ENCODE measurements at regions not wholly inside any gene's neighbourhood (a gene's known extent, or its start where the extent isn't known, plus 50 kb on each side); places are given as distances from the start of the nearest gene placed in this dataset.

GRCh38 chr5:167694325-167695147 is 596.9 kb upstream of the WWC1 start:
- Histone ChIP-seq H3K27me3 (ENCODE audit: control insufficient read depth in 3 of 3, insufficient read depth in 3 of 3, low read length in 3 of 3) (no peaks in the 10 kb centered on the region), H3K4me3 (ENCODE audit: low read length in 3 of 3) (no peak overlapping the region), H3K36me3 (ENCODE audit: control insufficient read depth in 3 of 3, insufficient read depth in 3 of 3, low read length in 3 of 3) (no peaks in the 10 kb centered on the region), H3K4me1 (ENCODE audit: control insufficient read depth in 3 of 3, insufficient read depth in 3 of 3, low read length in 3 of 3) (no peaks in the 10 kb centered on the region), H3K9me3 (ENCODE audit: control insufficient read depth in 3 of 3, low read length in 3 of 3) (no peaks in the 10 kb centered on the region), H3K27ac (ENCODE audit: low read depth, low read length) (no peak overlapping the region), H3K9ac (ENCODE audit: low read depth in 1 of 3, low read length in 3 of 3) (no peak overlapping the region)

- Histone ChIP-seq H3K36me3 (ENCODE audit: control insufficient read depth in 3 of 3, insufficient read depth in 3 of 3, low read length in 3 of 3) (no peaks in the 10 kb centered on the region), H3K27me3 (ENCODE audit: control insufficient read depth in 3 of 3, insufficient read depth in 3 of 3, low read length in 3 of 3) (no peaks in the 10 kb centered on the region), H3K9ac (ENCODE audit: low read depth in 1 of 3, low read length in 3 of 3) (no peak overlapping the region), H3K4me3 (ENCODE audit: low read length in 3 of 3) (no peak overlapping the region), H3K4me1 (ENCODE audit: control insufficient read depth in 3 of 3, insufficient read depth in 3 of 3, low read length in 3 of 3) (no peaks in the 10 kb centered on the region), H3K27ac (ENCODE audit: low read depth, low read length) (no peak overlapping the region), H3K9me3 (ENCODE audit: control insufficient read depth in 3 of 3, low read length in 3 of 3) (no peaks in the 10 kb centered on the region)
Measured at GRCh38 chr5:167696558-167697314, 594.7 kb upstream of the WWC1 start.

GRCh38 chr5:167699432-167699831 is 592.0 kb upstream of the WWC1 start:
- Histone ChIP-seq H3K36me3 (ENCODE audit: control insufficient read depth in 3 of 3, insufficient read depth in 3 of 3, low read length in 3 of 3) (no peaks in the 10 kb centered on the region), H3K4me1 (ENCODE audit: control insufficient read depth in 3 of 3, insufficient read depth in 3 of 3, low read length in 3 of 3) (no peaks in the 10 kb centered on the region), H3K4me3 (ENCODE audit: low read length in 3 of 3) (no peak overlapping the region), H3K27me3 (ENCODE audit: control insufficient read depth in 3 of 3, insufficient read depth in 3 of 3, low read length in 3 of 3) (no peaks in the 10 kb centered on the region), H3K27ac (ENCODE audit: low read depth, low read length) (no peak overlapping the region), H3K9ac (ENCODE audit: low read depth in 1 of 3, low read length in 3 of 3) (no peak overlapping the region), H3K9me3 (ENCODE audit: control insufficient read depth in 3 of 3, low read length in 3 of 3) (no peaks in the 10 kb centered on the region)

GRCh38 chr5:167701051-167701450 is 590.4 kb upstream of the WWC1 start:
- H3K27ac ChIP-seq (ENCODE audit: low read depth, low read length), result no peak overlapping the region
- H3K9me3 ChIP-seq (ENCODE audit: control insufficient read depth in 3 of 3, low read length in 3 of 3), result no peaks in the 10 kb centered on the region
- no peaks in the 10 kb centered on the region for H3K27me3 ChIP-seq (ENCODE audit: control insufficient read depth in 3 of 3, insufficient read depth in 3 of 3, low read length in 3 of 3)
- no peak overlapping the region for H3K4me3 ChIP-seq (ENCODE audit: low read length in 3 of 3)
- no peak overlapping the region for H3K9ac ChIP-seq (ENCODE audit: low read depth in 1 of 3, low read length in 3 of 3)
- H3K36me3 ChIP-seq (ENCODE audit: control insufficient read depth in 3 of 3, insufficient read depth in 3 of 3, low read length in 3 of 3), result no peaks in the 10 kb centered on the region
- H3K4me1 ChIP-seq (ENCODE audit: control insufficient read depth in 3 of 3, insufficient read depth in 3 of 3, low read length in 3 of 3), result no peaks in the 10 kb centered on the region

GRCh38 chr5:167702014-167702413 is 589.4 kb upstream of the WWC1 start:
- no peak overlapping the region for H3K9ac ChIP-seq (ENCODE audit: low read depth in 1 of 3, low read length in 3 of 3)
- no peaks in the 10 kb centered on the region for H3K9me3 ChIP-seq (ENCODE audit: control insufficient read depth in 3 of 3, low read length in 3 of 3)
- H3K27ac ChIP-seq (ENCODE audit: low read depth, low read length), result no peak overlapping the region
- no peaks in the 10 kb centered on the region for H3K4me1 ChIP-seq (ENCODE audit: control insufficient read depth in 3 of 3, insufficient read depth in 3 of 3, low read length in 3 of 3)
- no peaks in the 10 kb centered on the region for H3K36me3 ChIP-seq (ENCODE audit: control insufficient read depth in 3 of 3, insufficient read depth in 3 of 3, low read length in 3 of 3)
- H3K4me3 ChIP-seq (ENCODE audit: low read length in 3 of 3), result no peak overlapping the region
- no peaks in the 10 kb centered on the region for H3K27me3 ChIP-seq (ENCODE audit: control insufficient read depth in 3 of 3, insufficient read depth in 3 of 3, low read length in 3 of 3)

- Histone ChIP-seq H3K4me3 (ENCODE audit: low read length in 3 of 3) (no peak overlapping the region), H3K27me3 (ENCODE audit: control insufficient read depth in 3 of 3, insufficient read depth in 3 of 3, low read length in 3 of 3) (no peaks in the 10 kb centered on the region), H3K4me1 (ENCODE audit: control insufficient read depth in 3 of 3, insufficient read depth in 3 of 3, low read length in 3 of 3) (no peaks in the 10 kb centered on the region), H3K9ac (ENCODE audit: low read depth in 1 of 3, low read length in 3 of 3) (no peak overlapping the region), H3K9me3 (ENCODE audit: control insufficient read depth in 3 of 3, low read length in 3 of 3) (peaks cover 0 to under 1% (median 0%) of the 10 kb centered on the region in 3 donors), H3K27ac (ENCODE audit: low read depth, low read length) (no peak overlapping the region), H3K36me3 (ENCODE audit: control insufficient read depth in 3 of 3, insufficient read depth in 3 of 3, low read length in 3 of 3) (no peaks in the 10 kb centered on the region)
Measured at GRCh38 chr5:167708449-167708848, 583.0 kb upstream of the WWC1 start.

GRCh38 chr5:167709625-167710024 is 581.8 kb upstream of the WWC1 start:
- peaks cover 0 to 1% (median 0%) of the 10 kb centered on the region in 3 donors for H3K9me3 ChIP-seq (ENCODE audit: control insufficient read depth in 3 of 3, low read length in 3 of 3)
- no peaks in the 10 kb centered on the region for H3K27me3 ChIP-seq (ENCODE audit: control insufficient read depth in 3 of 3, insufficient read depth in 3 of 3, low read length in 3 of 3)
- H3K27ac ChIP-seq (ENCODE audit: low read depth, low read length), result no peak overlapping the region
- H3K4me1 ChIP-seq (ENCODE audit: control insufficient read depth in 3 of 3, insufficient read depth in 3 of 3, low read length in 3 of 3), result no peaks in the 10 kb centered on the region
- no peak overlapping the region for H3K4me3 ChIP-seq (ENCODE audit: low read length in 3 of 3)
- no peak overlapping the region for H3K9ac ChIP-seq (ENCODE audit: low read depth in 1 of 3, low read length in 3 of 3)
- no peaks in the 10 kb centered on the region for H3K36me3 ChIP-seq (ENCODE audit: control insufficient read depth in 3 of 3, insufficient read depth in 3 of 3, low read length in 3 of 3)

- Histone ChIP-seq H3K9me3 (ENCODE audit: control insufficient read depth in 3 of 3, low read length in 3 of 3) (peaks cover 0 to 1% (median 0%) of the 10 kb centered on the region in 3 donors), H3K4me1 (ENCODE audit: control insufficient read depth in 3 of 3, insufficient read depth in 3 of 3, low read length in 3 of 3) (no peaks in the 10 kb centered on the region), H3K4me3 (ENCODE audit: low read length in 3 of 3) (no peak overlapping the region), H3K9ac (ENCODE audit: low read depth in 1 of 3, low read length in 3 of 3) (no peak overlapping the region), H3K27ac (ENCODE audit: low read depth, low read length) (no peak overlapping the region), H3K27me3 (ENCODE audit: control insufficient read depth in 3 of 3, insufficient read depth in 3 of 3, low read length in 3 of 3) (no peaks in the 10 kb centered on the region), H3K36me3 (ENCODE audit: control insufficient read depth in 3 of 3, insufficient read depth in 3 of 3, low read length in 3 of 3) (no peaks in the 10 kb centered on the region)
Measured at GRCh38 chr5:167710444-167711073, 580.9 kb upstream of the WWC1 start.

- Histone ChIP-seq H3K27ac (ENCODE audit: low read depth, low read length) (no peak overlapping the region), H3K9me3 (ENCODE audit: control insufficient read depth in 3 of 3, low read length in 3 of 3) (peaks cover 0 to 1% (median 0%) of the 10 kb centered on the region in 3 donors), H3K36me3 (ENCODE audit: control insufficient read depth in 3 of 3, insufficient read depth in 3 of 3, low read length in 3 of 3) (no peaks in the 10 kb centered on the region), H3K4me3 (ENCODE audit: low read length in 3 of 3) (no peak overlapping the region), H3K4me1 (ENCODE audit: control insufficient read depth in 3 of 3, insufficient read depth in 3 of 3, low read length in 3 of 3) (no peaks in the 10 kb centered on the region), H3K9ac (ENCODE audit: low read depth in 1 of 3, low read length in 3 of 3) (no peak overlapping the region), H3K27me3 (ENCODE audit: control insufficient read depth in 3 of 3, insufficient read depth in 3 of 3, low read length in 3 of 3) (no peaks in the 10 kb centered on the region)
Measured at GRCh38 chr5:167712986-167713585, 578.4 kb upstream of the WWC1 start.

Measured in skeletal muscle tissue (tissue), 3 donors.